ENCODE measurements at regions not wholly inside any gene's neighbourhood (a gene's known extent, or its start where the extent isn't known, plus 50 kb on each side); places are given as distances from the start of the nearest gene placed in this dataset.

DNA sequence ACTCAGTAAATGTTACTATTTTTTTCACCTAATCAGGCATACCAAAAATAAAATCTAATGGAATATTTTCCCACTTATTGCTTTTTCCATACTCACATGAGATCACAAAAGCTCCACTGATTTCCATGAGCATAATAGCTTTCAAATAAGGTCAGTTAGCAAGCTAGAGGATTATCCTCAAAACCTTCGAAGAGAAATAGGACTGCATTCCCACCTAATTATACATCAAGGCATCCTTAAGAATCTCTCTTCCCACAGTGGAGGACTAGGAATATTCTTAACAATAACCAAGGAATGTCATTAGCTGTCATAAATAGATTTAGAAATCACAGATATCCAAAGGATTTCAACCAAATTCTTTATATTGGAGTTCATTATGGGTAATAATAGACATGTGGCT lies 127.9 kb upstream of the STT3B start:
- DNase-seq (ENCODE audit: low read depth), result no peak
- in situ Hi-C loops (cut with HindIII; ENCODE audit: low sequenced_read_pairs), result no loop called here
- TF ChIP-seq, protein P1, sequence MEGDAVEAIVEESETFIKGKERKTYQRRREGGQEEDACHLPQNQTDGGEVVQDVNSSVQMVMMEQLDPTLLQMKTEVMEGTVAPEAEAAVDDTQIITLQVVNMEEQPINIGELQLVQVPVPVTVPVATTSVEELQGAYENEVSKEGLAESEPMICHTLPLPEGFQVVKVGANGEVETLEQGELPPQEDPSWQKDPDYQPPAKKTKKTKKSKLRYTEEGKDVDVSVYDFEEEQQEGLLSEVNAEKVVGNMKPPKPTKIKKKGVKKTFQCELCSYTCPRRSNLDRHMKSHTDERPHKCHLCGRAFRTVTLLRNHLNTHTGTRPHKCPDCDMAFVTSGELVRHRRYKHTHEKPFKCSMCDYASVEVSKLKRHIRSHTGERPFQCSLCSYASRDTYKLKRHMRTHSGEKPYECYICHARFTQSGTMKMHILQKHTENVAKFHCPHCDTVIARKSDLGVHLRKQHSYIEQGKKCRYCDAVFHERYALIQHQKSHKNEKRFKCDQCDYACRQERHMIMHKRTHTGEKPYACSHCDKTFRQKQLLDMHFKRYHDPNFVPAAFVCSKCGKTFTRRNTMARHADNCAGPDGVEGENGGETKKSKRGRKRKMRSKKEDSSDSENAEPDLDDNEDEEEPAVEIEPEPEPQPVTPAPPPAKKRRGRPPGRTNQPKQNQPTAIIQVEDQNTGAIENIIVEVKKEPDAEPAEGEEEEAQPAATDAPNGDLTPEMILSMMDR (IDR thresholded peaks at IDR 0.05; ENCODE audit: low read depth, low read length, missing control alignments), result no peak
- no peak overlapping the region for H3K4me3 ChIP-seq (ENCODE audit: low read depth, low read length)

DNA sequence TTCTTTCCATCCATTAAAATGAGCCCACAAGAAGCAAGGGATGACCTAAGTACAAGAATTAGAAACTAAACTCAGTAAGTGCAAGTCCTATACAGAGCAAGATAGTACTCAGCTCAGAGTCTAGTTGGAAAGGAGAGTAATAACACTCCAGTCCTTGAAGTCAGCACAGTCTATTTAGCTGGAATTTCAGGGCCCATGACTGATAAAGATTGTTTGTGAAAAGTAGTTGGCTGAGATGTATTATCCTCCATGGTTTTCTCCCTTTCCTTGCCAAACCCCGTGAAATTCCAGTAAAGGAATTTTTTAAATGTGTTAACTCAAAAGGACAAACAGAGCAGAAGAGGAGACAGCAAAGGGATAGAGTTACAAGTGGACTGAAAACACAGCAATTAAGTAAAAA lies 127.2 kb upstream of the STT3B start:
- in situ Hi-C loops (cut with HindIII; ENCODE audit: low sequenced_read_pairs), result no loop called here
- DNase-seq (ENCODE audit: low read depth), result peak; percentile 39
- no peak overlapping the region for H3K4me3 ChIP-seq (ENCODE audit: low read depth, low read length)
- TF ChIP-seq, protein P1 (IDR thresholded peaks at IDR 0.05; ENCODE audit: low read depth, low read length, missing control alignments), result no peak

DNA sequence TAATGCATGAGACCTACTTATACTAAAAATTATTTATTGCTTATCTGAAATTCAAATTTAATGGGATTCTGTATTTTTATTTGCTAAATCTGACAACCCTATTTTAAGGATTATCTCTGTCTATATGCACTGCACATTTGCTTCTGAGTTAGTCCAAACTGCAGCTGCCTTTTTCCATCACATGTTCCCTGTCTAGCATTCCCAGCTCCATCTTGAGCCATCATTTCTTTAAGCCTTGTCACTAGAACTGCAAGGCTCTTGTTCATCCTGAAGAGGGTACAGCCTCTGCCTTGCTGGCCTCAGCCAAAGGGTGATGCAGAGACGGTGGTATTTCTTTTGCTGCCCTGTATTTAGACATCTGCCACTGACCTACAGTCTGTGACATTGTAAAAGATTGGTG lies 125.8 kb upstream of the STT3B start:
- H3K4me3 ChIP-seq (ENCODE audit: low read depth, low read length), result no peak overlapping the region
- in situ Hi-C loops (cut with HindIII; ENCODE audit: low sequenced_read_pairs), result no loop called here
- TF ChIP-seq, protein P1 (IDR thresholded peaks at IDR 0.05; ENCODE audit: low read depth, low read length, missing control alignments), result no peak
- DNase-seq (ENCODE audit: low read depth), result no peak

DNA sequence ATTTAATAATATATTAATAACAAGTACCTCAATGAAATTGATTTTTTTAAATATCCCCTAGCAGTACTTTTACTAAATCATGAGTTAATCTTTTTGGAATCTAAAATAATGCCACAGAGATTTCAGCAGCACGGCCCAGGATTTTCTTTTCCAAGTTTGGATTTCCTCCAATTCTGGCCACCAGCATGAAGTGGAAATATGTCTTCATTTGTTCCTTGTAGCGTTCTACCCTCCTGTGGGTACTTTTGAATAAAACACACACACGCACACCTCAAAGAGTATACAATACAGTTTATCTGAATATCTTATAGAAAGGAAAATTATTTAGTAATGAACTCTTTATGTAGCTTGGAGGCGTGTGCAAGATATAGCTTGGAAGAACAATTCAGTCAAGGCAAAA lies 125.1 kb upstream of the STT3B start:
- in situ Hi-C loops (cut with HindIII; ENCODE audit: low sequenced_read_pairs), result no loop called here
- peak; percentile 51 for DNase-seq (ENCODE audit: low read depth)
- TF ChIP-seq, protein P1 (IDR thresholded peaks at IDR 0.05; ENCODE audit: low read depth, low read length, missing control alignments), result no peak
- H3K4me3 ChIP-seq (ENCODE audit: low read depth, low read length), result no peak overlapping the region

DNA sequence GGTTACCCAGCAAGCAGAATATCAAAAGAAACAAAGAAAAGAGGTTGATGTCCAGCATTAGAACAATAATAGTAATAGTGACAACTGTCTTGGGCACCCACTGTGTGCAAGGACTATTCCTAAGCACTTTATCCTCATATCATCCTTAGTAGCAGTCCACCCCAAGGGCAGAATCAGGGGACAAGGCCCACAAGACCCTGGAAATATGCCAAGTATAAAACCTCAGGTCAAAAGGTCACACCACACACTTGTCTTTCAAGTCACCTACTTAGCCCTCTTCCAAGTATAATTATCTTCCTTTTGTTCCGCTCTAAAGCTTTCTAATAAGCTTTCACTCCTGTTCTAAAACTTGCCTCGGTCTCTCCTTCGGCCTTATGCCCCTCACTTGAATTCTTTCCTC lies 124.0 kb upstream of the STT3B start:
- no peak for DNase-seq (ENCODE audit: low read depth)
- in situ Hi-C loops (cut with HindIII; ENCODE audit: low sequenced_read_pairs), result no loop called here
- H3K4me3 ChIP-seq (ENCODE audit: low read depth, low read length), result no peak overlapping the region
- TF ChIP-seq, protein P1 (IDR thresholded peaks at IDR 0.05; ENCODE audit: low read depth, low read length, missing control alignments), result no peak

DNA sequence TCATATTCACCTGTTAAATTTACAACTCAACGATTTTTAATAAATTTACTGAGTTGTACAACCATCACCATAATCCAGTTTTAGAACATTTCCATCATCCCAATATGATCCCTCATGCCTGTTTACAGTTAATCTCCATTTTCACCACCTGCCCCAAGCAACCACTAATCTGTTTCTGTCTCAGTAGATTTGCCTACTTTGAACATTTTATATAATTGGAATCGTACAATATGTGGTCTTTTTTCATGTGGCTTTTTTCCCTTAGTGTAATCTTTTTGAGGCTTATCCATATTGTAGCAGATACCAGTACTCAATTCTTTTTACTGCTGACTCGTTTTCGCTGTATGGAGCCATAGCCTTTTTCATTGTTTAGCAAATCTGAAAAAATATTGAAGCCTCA lies 123.3 kb upstream of the STT3B start:
- H3K4me3 ChIP-seq (ENCODE audit: low read depth, low read length), result no peak overlapping the region
- TF ChIP-seq, protein P1 (IDR thresholded peaks at IDR 0.05; ENCODE audit: low read depth, low read length, missing control alignments), result no peak
- in situ Hi-C loops (cut with HindIII; ENCODE audit: low sequenced_read_pairs), result no loop called here
- DNase-seq (ENCODE audit: low read depth), result no peak

DNA sequence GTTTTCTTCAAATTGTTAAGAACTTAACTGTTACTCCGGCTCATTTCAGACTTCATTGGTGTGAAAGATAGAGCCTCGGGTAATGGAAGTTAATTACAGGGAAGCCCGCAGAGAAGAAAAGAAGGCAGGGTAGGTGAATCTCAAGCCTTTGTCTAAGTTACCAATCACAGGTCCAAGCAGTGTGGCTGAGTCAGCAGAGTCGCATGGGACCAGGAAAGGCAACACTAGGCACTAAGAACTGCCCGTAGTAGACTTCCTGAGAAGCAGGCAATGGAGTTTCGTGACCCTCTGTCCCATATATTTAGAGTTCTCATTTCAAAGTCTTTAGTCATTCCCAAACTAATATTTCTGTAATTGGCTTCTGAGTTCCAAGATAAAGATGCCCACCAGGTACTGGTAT lies 122.9 kb upstream of the STT3B start:
- TF ChIP-seq, protein P1 (IDR thresholded peaks at IDR 0.05; ENCODE audit: low read depth, low read length, missing control alignments), result no peak
- in situ Hi-C loops (cut with HindIII; ENCODE audit: low sequenced_read_pairs), result no loop called here
- H3K4me3 ChIP-seq (ENCODE audit: low read depth, low read length), result no peak overlapping the region
- no peak for DNase-seq (ENCODE audit: low read depth)

Measured in astrocyte of the cerebellum (primary cell).